ENCODE measurements at regions not wholly inside any gene's neighbourhood (a gene's known extent, or its start where the extent isn't known, plus 50 kb on each side); places are given as distances from the start of the nearest gene placed in this dataset.

DNA sequence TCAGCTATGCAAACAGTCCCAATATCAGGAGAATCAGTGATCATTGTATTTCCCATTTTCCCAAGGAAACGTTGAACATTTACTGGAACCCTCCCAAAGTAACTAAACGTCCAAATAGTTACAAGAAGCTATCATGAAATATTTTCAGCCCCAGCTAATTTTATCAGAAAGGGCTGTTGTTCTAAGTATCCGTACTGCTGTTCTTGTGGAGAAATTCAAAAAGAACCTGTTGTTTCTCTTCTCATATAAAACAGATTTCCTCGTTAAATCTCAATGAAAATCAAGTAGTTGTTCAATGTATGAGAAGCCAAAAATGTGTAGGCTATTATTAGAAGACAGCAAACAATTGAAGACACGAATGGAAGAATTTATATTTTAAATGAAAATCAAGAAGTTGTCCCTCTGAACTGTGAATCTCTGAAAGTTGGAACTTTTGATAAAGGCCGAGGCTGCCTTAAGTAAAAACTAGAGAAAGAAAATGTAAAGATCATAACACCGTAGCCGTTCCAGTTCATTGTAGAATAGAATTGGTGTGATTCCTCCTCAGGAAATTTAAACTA is 107.7 kb downstream of the HFE start:
- TF ChIP-seq, protein P1, sequence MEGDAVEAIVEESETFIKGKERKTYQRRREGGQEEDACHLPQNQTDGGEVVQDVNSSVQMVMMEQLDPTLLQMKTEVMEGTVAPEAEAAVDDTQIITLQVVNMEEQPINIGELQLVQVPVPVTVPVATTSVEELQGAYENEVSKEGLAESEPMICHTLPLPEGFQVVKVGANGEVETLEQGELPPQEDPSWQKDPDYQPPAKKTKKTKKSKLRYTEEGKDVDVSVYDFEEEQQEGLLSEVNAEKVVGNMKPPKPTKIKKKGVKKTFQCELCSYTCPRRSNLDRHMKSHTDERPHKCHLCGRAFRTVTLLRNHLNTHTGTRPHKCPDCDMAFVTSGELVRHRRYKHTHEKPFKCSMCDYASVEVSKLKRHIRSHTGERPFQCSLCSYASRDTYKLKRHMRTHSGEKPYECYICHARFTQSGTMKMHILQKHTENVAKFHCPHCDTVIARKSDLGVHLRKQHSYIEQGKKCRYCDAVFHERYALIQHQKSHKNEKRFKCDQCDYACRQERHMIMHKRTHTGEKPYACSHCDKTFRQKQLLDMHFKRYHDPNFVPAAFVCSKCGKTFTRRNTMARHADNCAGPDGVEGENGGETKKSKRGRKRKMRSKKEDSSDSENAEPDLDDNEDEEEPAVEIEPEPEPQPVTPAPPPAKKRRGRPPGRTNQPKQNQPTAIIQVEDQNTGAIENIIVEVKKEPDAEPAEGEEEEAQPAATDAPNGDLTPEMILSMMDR (IDR thresholded peaks at IDR 0.05; ENCODE audit: low read depth, low read length) = no peak
- H3K4me3 ChIP-seq (ENCODE audit: low read depth, low read length) = peak overlapping the region; percentile 81

DNA sequence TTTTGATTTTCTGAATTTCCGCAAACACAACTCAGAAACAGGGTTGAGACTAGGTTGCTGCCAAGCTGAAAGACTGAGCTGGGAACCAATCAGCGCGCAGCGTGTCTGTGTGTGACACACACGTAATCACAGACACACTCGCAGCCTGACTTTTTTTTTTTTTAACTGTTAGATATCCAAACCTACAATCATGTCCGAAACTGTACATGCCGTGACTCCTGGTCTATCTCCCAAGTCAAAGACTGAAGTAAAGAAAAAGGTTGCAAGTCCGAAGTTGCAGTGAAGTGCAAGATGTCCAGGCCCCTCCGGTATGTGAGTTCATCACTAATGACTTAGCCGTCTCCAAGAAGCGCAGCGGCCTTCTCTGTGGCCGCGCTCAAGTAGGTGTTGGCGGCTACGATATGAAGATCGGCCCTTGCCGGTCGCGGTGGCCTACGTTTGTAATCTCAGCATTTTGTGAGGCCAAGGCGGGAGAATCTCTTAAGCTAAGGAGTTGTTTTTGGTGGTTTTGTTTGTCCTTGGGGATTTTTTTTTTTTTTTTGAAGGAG is 108.2 kb downstream of the HFE start:
- peak overlapping the region; percentile 81 for H3K4me3 ChIP-seq (ENCODE audit: low read depth, low read length)
- TF ChIP-seq, protein P1 (IDR thresholded peaks at IDR 0.05; ENCODE audit: low read depth, low read length) = no peak

DNA sequence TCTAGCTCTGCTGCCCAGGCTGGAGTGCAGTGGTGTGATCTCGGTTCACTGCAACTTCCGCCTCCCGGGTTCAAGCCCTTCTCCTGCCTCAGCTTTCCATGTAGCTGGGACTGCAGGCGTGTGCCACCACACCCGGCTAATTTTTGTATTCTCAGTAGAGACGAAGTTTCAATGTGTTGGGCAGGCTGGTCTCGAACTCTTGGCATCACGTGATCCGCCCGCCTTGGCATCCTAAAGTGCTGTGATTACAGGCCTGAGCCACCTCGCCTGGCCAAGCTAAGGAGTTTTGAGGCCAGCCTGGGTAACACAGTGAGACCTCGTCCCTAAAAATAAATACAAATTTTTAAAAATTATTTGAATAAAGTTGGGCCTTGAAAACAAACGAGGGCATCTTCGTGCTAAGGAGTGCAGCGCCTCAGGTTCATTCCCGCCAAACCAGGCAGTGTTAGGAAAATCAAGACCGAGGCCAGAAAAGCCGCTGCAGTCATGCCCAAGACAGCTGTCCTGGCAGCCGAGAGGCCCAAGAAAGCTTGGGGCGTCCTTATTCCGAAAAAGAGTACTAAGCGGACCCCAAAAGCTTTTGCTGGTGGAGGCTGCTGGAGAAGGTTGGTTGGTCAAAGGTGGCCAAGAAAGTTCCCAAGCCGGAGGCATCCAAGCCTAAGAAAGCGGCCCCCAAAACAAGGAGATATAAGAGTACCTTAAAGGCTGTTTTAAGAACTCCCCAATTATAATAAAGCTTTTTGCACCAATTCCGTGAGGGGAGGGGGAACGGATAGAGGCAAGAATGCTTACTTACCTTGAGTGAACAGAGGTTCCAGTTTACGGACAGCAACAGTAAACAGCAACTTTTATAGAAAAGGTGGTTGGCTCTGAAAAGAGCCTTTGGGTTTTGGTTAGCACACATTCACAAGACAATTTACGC is 109.0 kb downstream of the HFE start:
- TF ChIP-seq, protein P1 (IDR thresholded peaks at IDR 0.05; ENCODE audit: low read depth, low read length) = no peak
- H3K4me3 ChIP-seq (ENCODE audit: low read depth, low read length) = peak overlapping the region; percentile 81

DNA sequence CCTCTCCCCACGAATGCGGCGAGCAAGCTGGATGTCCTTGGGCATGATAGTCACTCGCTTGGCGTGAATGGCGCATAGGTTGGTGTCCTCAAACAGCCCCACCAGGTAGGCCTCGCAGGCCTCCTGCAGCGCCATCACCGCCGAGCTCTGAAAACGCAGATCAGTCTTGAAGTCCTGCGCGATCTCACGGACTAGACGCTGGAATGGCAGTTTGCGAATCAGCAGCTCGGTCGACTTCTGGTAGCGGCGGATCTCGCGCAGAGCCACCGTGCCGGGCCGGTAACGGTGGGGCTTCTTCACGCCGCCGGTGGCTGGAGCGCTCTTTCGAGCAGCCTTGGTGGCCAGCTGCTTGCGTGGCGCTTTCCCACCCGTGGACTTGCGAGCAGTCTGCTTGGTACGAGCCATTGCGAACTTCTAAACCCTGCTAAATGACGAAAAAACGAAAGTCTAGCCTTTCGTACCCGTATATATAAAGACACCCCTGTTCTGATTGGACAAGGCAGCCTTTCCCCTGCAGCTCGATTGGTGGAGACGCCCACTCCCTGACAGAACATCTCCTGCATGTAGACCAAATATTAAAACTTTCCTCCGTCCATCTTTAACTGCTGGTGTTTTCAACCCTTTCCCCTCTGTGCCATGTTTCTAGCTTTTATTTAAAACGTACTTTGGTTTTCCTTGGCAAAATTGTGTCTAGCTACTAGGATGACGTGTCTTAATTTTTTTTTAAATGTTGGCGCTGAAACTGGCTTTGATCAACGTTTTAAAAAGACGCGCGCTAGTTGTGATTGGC is 109.8 kb downstream of the HFE start:
- H3K4me3 ChIP-seq (ENCODE audit: low read depth, low read length) = peak overlapping the region; percentile 81

DNA sequence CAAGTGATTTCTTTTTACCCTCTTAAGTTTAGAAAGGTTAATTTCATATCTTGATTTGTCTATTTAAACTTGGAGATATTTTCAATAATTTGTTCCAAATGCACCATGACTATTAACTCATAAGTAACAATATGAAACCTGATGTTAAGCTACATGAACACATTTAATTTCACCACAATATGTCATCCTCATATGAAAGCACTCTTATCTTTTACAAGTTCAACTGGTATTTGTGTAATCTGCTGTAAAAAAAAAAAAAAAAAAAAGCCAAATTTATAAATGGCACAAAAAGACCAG is 110.4 kb downstream of the HFE start:
- TF ChIP-seq, protein P1 (IDR thresholded peaks at IDR 0.05; ENCODE audit: low read depth, low read length) = no peak
- H3K4me3 ChIP-seq (ENCODE audit: low read depth, low read length) = peak overlapping the region; percentile 81

More for the DNA sequence above, 109.8 kb downstream of the HFE start:
- TF ChIP-seq, protein P1 (IDR thresholded peaks at IDR 0.05; ENCODE audit: low read depth, low read length) = no peak

DNA sequence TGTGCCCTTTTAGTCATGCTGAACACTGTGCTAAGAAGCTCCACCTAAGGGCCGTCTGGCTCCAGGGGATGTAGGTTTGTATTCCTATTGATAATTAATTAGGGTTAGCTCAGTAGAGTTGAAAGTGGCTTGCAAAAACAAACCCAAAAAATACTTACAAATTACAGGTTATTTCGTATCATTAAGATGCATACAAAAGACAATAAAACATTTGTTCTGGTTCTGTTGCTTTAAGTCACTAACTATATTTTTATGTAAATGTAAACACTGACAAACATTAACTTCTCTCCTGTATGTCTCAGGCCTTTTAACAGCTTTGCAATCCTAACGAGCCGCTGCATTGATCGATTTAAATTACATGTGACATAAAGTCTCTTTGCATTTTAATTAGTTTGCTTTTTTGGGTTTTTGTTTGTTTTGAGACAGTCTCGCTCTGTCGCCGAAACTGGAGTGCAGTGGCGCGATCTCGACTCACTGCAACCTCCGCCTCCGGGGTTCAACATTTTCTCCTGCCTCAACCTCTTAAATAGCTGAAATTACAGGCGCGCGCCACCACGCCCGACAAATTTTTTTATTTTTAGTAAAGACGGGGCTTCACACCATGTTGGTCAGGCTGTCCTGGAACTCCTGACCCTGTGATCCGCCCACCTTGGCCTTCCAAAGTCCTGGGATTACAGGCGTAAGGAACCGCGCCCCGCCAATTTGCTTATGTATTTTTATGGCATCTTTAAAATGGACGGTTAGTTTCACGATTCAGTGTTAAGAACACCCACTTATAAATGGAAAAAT is 110.9 kb downstream of the HFE start:
- peak overlapping the region; percentile 81 for H3K4me3 ChIP-seq (ENCODE audit: low read depth, low read length)
- TF ChIP-seq, protein P1 (IDR thresholded peaks at IDR 0.05; ENCODE audit: low read depth, low read length) = no peak
